ENCODE measurements at regions not wholly inside any gene's neighbourhood (a gene's known extent, or its start where the extent isn't known, plus 50 kb on each side); places are given as distances from the start of the nearest gene placed in this dataset.

GRCh38 chr20:57012691-57013090 lies 253.8 kb downstream of the BMP7 start:
- FAIRE-seq (no peak), DNase-seq (ENCODE audit: insufficient read length) (no peak)
- no peak for TF ChIP-seq POLR2A (IDR thresholded peaks at IDR 0.05; ENCODE audit: low read depth, low read length)
- no peak for TF ChIP-seq POLR2AphosphoS5 (IDR thresholded peaks at IDR 0.05; ENCODE audit: low read depth, low read length)
- no peak for TF ChIP-seq TAF1 (IDR thresholded peaks at IDR 0.05; ENCODE audit: borderline replicate concordance, low read depth, low read length)

DNA sequence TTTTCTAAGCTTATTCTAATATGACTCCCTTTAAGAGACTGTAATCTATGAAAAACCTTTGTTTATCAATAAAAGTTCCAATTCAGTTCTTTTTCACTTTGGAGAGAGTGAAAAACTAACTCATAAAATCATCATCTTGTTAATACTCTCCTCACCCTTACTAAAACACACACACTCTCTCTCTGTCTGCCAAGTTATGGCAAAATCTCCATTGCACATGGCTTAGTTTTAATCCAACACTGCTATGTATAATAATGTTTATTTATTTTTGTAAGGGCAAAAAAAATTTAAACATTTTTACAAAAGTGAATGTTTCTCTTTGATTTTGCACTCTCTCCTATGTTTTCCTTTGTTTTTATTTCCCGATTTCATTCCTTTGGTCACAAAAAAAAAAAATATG lies 253.2 kb downstream of the BMP7 start:
- DNase-seq (ENCODE audit: insufficient read length) (no peak), FAIRE-seq (no peak)
- TF ChIP-seq POLR2A (IDR thresholded peaks at IDR 0.05; ENCODE audit: low read depth, low read length): no peak

DNA sequence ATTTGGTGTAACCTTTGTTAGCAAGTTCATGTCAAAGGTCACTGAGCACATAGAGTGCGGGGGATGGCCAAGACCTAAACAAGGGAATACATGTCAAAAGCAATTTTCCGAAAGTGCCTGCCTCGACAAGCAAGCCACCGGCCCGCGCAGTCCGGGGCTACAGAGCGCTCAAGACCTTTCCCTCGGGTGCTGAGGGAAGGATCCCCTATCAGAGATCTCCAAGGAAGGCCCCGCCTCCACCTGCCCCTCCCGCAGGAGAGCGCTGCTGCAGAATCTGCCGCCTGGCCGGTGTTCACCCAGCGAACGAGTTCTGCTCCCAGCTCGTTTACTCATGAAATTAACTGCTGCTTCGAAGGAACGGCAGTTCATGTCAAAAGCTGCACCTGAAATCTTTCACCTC lies 252.7 kb downstream of the BMP7 start:
- FAIRE-seq (no peak), DNase-seq (ENCODE audit: insufficient read length) (no peak)
- TF ChIP-seq TAF1 (IDR thresholded peaks at IDR 0.05; ENCODE audit: borderline replicate concordance, low read depth, low read length) (no peak), POLR2AphosphoS5 (IDR thresholded peaks at IDR 0.05; ENCODE audit: low read depth, low read length) (no peak), POLR2A (IDR thresholded peaks at IDR 0.05; ENCODE audit: low read depth, low read length) (no peak)

DNA sequence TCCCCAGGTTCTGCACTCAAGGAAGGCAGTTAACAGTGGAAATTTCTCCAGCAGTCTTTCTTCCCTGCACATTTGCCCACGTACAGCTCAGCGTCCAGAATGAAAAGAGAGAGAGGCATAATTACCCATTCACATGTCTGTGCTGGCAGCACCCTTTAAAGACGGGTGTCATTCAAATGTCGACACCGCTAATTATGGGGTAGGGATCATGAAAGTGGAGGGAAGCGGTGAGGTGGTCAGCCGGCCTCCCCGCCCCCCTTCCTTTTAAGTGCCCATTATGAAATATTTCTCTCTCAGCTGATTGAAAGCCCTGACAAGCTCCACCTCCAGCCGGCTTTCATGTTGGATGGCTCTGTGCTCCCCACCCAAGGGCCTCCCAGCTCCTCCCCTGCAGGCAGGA lies 246.1 kb downstream of the BMP7 start:
- TF ChIP-seq TAF1 (IDR thresholded peaks at IDR 0.05; ENCODE audit: borderline replicate concordance, low read depth, low read length) (no peak), POLR2AphosphoS5 (IDR thresholded peaks at IDR 0.05; ENCODE audit: low read depth, low read length) (no peak), POLR2A (IDR thresholded peaks at IDR 0.05; ENCODE audit: low read depth, low read length) (no peak)
- DNase-seq (ENCODE audit: insufficient read length) (no peak), FAIRE-seq (no peak)

DNA sequence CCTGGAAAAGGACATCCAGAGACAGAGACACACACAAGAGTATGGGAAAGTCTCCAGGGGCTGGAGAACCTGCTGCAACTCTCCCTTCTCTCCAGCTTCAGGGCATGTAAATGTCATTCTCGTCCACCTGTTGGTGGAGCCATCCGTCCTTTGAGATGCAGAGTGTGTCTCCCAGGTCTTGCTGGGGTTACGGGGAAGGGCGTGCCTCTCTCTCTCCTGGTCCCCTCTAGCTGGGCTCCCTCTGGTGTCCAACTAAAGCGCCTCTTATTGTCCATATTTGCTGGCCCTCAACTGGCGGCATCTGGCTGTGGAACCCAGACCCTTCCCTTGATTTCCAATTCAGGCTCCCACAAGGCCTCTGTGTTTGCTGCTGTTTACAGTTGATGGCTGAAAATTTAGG lies 244.1 kb downstream of the BMP7 start:
- no peak for TF ChIP-seq POLR2A (IDR thresholded peaks at IDR 0.05; ENCODE audit: low read depth, low read length)
- no peak for TF ChIP-seq POLR2AphosphoS5 (IDR thresholded peaks at IDR 0.05; ENCODE audit: low read depth, low read length)
- TF ChIP-seq TAF1 (IDR thresholded peaks at IDR 0.05; ENCODE audit: borderline replicate concordance, low read depth, low read length): no peak
- DNase-seq (ENCODE audit: insufficient read length): no peak
- FAIRE-seq: no peak

DNA sequence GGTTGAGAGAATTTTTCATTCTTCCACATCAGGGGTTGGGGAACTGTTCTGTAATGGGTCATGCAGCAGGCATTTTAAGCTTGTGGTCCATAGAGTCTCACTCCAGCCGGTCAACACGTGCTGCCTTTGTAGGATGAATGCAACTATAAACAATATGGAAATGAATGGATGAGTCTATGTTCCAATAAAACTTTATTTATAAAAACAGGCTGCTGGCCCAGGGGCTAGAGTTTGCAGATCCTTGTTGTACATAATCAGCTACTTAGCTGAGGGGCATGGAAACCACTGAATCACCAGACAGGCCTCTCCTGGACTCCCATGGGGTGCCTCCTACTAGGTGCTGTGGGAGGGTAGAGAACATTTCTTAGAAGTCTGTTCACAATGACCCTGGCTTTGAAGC lies 243.4 kb downstream of the BMP7 start:
- DNase-seq (ENCODE audit: insufficient read length) (no peak), FAIRE-seq (no peak)
- no peak for TF ChIP-seq POLR2A (IDR thresholded peaks at IDR 0.05; ENCODE audit: low read depth, low read length)
- no peak for TF ChIP-seq TAF1 (IDR thresholded peaks at IDR 0.05; ENCODE audit: borderline replicate concordance, low read depth, low read length)
- no peak for TF ChIP-seq POLR2AphosphoS5 (IDR thresholded peaks at IDR 0.05; ENCODE audit: low read depth, low read length)

GRCh38 chr20:57023997-57024396 lies 242.4 kb downstream of the BMP7 start:
- FAIRE-seq (no peak), DNase-seq (ENCODE audit: insufficient read length) (no peak)
- TF ChIP-seq POLR2A (IDR thresholded peaks at IDR 0.05; ENCODE audit: low read depth, low read length): no peak

DNA sequence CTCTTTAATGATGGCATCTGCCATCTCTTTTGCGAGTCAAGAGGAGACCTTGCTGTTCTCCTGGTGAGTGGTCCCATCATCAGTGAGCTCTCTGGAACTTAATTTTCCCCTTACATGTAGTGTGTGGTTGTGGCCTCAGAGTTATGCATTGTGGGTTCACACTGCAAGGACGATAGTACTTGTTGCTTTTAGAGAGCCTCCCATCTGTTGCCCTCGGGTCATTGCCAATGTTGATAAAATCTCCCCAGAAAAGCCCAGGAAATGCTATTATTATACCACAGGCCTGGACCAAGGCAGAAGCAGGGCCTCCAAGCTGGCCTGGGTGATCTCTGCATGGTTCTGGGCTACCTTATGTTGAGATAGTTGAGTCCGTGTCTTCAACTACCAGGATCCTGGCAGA lies 241.6 kb downstream of the BMP7 start:
- no peak for TF ChIP-seq POLR2A (IDR thresholded peaks at IDR 0.05; ENCODE audit: low read depth, low read length)
- no peak for TF ChIP-seq POLR2AphosphoS5 (IDR thresholded peaks at IDR 0.05; ENCODE audit: low read depth, low read length)
- no peak for FAIRE-seq
- no peak for DNase-seq (ENCODE audit: insufficient read length)

DNA sequence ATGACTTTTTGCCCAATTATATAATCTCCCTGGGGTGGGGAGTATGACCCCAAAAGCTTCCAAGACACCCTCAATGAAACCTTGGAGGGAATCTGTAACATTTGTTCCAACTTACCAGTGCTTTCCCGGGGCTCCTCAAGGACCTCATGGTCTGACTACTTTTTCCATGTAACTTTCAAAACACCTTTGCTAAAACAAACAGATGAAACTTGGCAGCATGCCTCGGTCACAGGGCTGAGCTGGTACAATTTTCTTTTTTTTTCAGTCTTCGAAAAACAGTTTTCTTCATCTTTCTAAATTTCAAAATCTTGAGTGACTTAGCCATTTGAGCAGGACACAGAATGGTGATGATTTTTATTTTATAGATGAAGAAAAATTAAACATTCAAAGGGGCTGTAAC lies 241.2 kb downstream of the BMP7 start:
- FAIRE-seq (no peak), DNase-seq (ENCODE audit: insufficient read length) (no peak)
- TF ChIP-seq POLR2A (IDR thresholded peaks at IDR 0.05; ENCODE audit: low read depth, low read length) (no peak), TAF1 (IDR thresholded peaks at IDR 0.05; ENCODE audit: borderline replicate concordance, low read depth, low read length) (no peak), POLR2AphosphoS5 (IDR thresholded peaks at IDR 0.05; ENCODE audit: low read depth, low read length) (no peak)

DNA sequence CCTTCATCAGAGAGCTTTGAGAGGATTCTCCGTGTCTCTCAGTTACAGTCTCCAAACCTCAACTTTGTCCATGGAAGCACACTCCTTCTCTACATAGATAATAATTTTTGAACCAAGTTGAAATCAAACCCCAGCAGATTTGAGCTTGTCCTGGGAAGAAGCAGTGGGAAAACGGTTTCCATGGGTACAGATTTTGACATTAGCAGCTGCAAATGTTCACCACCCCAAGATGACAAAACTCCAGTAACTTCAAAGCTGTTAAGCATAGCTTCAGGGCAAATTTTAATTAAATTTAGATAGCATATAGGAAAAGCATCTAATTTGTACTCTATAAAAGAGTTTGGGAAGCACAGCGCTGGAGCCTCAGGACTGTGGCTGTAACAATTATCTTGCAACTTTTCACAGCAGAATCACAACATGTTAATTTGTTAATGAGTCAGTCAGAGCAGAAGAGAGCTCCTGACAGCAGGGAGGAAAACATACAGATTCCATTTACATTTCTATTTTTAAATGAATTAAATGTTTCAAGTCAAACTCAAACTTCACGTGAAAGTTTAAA lies 240.7 kb downstream of the BMP7 start:
- no peak for TF ChIP-seq POLR2A (IDR thresholded peaks at IDR 0.05; ENCODE audit: low read depth, low read length)
- TF ChIP-seq POLR2AphosphoS5 (IDR thresholded peaks at IDR 0.05; ENCODE audit: low read depth, low read length): no peak
- no peak for TF ChIP-seq TAF1 (IDR thresholded peaks at IDR 0.05; ENCODE audit: borderline replicate concordance, low read depth, low read length)

GRCh38 chr20:57027777-57028176 lies 238.7 kb downstream of the BMP7 start:
- FAIRE-seq: no peak
- DNase-seq (ENCODE audit: insufficient read length): no peak
- TF ChIP-seq POLR2A (IDR thresholded peaks at IDR 0.05; ENCODE audit: low read depth, low read length) (no peak), TAF1 (IDR thresholded peaks at IDR 0.05; ENCODE audit: borderline replicate concordance, low read depth, low read length) (no peak), POLR2AphosphoS5 (IDR thresholded peaks at IDR 0.05; ENCODE audit: low read depth, low read length) (no peak)

More for the DNA sequence above, 240.7 kb downstream of the BMP7 start:
- no peak for DNase-seq (ENCODE audit: insufficient read length)
- FAIRE-seq: no peak

DNA sequence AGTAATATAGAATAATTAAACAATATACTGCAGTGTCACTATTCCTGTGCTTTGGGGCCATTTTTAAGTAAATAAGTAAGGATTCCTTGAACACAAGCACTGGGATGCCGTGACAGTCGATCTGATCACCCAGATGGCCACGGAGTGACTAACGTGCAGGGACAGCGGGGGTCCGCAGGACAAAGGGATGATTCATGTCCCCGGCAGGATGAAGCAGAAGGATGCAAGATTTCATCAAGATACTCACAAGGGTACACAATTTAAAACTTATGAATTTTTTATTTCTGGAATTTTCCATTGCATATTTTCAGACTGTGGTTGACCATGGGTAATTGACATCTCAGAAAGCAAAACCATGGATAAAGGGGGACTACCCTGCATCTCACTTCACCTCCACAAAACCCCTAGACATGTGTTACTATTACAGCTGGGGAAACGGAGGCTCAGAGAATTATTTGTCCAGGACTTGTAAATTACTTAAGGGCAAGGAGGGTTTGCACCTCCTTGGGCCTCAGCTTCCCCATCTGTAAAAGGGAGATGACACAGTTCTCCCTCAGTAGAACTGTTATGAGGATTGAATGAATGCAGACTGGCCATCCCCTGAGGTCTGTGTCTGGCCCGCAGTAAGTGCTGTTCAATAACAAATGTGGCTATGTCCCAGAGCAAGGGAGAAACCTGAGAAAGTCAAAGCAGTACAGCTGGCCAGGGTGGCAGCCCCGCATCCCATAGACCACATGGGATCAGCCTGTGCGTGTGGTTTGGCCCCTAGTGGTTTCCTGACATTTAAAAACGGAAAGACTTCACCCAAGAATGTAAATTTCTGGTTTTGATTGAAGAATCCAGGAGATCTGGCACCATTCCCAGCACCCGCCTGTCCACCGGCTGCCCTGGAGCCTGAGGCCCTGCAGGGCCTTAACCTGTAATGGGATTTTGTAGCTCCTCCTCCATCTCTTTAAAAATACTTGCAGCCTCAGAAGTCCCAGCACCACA lies 235.5 kb downstream of the BMP7 start:
- TF ChIP-seq TAF1 (IDR thresholded peaks at IDR 0.05; ENCODE audit: borderline replicate concordance, low read depth, low read length) (no peak), POLR2A (IDR thresholded peaks at IDR 0.05; ENCODE audit: low read depth, low read length) (no peak), POLR2AphosphoS5 (IDR thresholded peaks at IDR 0.05; ENCODE audit: low read depth, low read length) (no peak)
- DNase-seq (ENCODE audit: insufficient read length) (no peak), FAIRE-seq (no peak)
